ENCODE measurements at regions not wholly inside any gene's neighbourhood (a gene's known extent, or its start where the extent isn't known, plus 50 kb on each side); places are given as distances from the start of the nearest gene placed in this dataset.
"Not testable (repeated sequence)": the region's sequence is repeated elsewhere in the genome, so short reads cannot be mapped to it uniquely, and the experiment has no call there.

DNA sequence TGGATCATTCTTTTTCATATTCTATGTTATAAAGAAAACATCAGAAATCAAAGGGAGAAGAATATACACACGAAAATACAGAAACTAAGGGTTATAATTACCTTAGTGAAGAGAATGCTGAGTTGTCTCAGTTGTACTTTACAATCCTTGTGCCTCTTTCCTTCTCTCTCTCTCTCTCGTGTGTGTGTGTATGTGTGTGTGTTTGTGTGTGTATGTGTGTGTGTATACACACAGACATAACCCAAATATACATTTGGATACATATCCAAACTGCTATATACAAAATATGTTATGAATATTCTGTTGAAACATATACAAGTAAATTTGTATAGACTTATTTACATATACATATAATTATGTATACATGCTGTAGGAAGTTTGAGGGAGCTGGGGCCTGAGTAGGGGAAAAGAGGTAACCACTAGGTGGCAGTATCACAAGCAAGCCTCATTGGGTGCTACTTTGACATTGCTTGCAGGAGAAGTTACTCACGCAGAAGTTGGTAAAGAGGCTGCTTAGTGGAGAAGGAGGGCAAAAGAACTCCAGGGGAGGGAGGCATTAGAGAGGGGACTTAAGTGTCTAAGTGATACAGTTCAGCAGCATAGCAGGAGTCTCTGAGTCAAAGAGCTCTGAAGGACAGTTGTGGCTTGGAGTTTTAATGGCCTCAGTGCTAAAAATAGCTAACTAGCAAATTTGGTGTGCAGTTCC lies 465.1 kb upstream of the PCDH20 start:
- peak; percentile 7 for DNase-seq (ENCODE audit: low spot score)

GRCh38 chr13:61878565-61878964 lies 462.9 kb upstream of the PCDH20 start:
- DNase-seq (ENCODE audit: low spot score): not testable (repeated sequence)

GRCh38 chr13:61874970-61875579 lies 459.4 kb upstream of the PCDH20 start:
- DNase-seq (ENCODE audit: low spot score): no peak

DNA sequence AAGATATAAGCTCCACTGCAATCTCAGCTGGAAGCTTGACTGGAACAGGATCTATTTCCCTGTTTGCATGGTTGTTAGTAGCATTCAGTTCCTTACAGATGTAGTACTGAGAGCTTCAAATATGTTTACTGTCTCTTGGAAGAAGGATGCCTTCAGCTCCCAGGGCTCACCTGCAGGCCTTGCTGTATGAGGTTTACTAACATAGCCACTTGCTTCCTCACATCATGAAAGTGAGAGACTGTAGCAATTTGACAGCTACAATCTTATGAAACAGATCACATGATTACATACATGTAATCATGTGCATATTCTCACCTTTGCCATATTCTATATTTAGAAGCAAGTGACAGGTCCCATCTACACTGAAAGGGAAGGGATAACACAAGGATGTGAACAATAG lies 458.1 kb upstream of the PCDH20 start:
- no peak for DNase-seq (ENCODE audit: low spot score)

- DNase-seq (ENCODE audit: low spot score): no peak
Measured at GRCh38 chr13:61857198-61857597, 441.5 kb upstream of the PCDH20 start.

- DNase-seq (ENCODE audit: low spot score): no peak
Measured at GRCh38 chr13:61852116-61852619, 436.5 kb upstream of the PCDH20 start.

DNA sequence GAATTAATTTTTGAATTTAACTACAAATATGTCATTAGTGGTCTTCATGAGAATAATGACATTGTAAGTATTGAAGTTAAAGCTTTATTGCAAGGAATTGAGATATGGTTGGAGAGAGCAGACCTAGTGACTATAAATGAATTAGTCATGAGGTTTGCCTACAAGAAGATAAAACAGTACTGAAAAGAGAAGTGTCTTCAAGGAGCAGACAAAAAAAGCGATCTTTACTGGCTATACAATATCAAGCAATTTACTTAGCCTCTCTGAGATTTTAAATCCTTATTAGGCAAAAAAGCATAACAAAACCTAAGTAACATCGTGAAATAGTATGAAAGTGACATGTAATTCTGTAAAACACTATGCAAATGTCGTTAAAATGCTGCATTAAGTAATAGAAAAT lies 435.1 kb upstream of the PCDH20 start:
- no peak for DNase-seq (ENCODE audit: low spot score)

DNA sequence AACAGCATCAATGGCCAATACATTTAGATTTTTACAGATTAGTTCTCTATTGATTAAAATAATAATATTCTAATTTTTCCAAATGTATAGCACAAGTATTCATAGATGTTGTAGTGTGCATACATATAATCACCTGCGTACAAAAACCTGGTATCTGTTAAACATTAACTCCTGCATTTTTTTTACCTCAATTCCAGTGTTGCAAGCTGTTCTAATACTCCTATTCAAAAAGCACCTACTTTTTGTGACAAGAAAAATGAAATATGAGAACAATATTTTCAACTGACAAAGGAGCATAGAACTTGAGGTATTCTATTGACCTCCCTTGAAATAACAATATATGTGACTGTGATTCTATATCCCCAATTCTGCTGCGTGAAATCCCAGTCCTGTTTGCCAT lies 422.9 kb upstream of the PCDH20 start:
- DNase-seq (ENCODE audit: low spot score): no peak

DNA sequence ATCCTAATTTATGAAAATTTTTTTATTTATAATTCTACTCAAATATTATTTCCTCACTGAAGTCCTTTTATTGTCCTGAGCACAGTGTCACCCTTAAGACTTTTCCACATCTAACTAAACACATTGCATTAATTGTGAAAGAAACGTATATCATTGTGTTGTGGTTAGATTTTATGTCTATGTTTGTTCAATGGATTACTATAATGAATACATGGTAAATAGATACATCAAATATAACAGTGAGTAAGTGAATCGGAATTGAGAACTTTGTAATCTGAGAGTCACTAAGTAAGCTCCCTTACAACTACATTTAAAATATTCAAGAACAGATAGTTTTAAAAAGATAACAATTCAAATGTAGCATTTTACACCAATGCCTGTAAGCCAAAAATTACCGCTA lies 417.6 kb upstream of the PCDH20 start:
- no peak for DNase-seq (ENCODE audit: low spot score)

- DNase-seq (ENCODE audit: low spot score): no peak
Measured at GRCh38 chr13:61831026-61831425, 415.4 kb upstream of the PCDH20 start.

DNA sequence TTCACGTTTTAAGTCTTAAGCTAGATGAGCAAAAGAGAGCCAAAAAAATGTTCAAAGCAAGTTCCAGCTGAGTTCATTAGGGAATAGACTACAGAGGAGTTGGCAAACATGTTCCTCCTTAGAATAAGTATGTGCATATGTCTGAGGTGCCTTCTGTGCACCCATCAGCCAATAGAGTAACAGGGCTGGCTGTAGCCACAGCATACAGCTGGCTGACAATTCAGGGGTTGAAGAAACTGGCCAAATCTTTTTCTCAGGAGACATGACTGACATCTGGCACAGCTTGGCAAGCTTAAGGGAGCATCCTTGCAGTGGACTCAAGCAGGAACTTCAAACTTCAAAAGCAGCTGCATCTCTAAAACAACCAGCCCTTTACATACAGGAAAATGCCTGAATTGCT lies 414.8 kb upstream of the PCDH20 start:
- DNase-seq (ENCODE audit: low spot score): no peak

GRCh38 chr13:61824168-61824567 lies 408.5 kb upstream of the PCDH20 start:
- DNase-seq (ENCODE audit: low spot score): no peak

DNA sequence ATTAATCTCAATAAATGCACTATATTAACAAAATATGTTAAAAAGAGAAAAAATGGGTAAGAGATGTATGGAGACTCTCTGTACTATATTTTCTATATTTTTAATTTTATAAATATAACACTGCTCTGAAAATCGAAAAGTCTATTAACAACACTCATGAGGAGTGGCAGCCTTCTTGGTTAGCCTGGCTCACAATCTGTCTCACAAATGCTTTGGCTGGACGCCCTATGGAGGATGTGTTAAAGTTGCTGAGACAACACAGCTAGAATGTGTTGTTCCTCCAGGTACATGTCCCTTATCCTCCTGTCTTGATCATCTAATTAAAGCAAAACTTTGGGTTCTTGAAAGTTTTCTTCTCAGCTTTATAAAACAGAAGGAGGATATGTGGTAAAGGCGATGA lies 396.6 kb upstream of the PCDH20 start:
- DNase-seq (ENCODE audit: low spot score): no peak

DNA sequence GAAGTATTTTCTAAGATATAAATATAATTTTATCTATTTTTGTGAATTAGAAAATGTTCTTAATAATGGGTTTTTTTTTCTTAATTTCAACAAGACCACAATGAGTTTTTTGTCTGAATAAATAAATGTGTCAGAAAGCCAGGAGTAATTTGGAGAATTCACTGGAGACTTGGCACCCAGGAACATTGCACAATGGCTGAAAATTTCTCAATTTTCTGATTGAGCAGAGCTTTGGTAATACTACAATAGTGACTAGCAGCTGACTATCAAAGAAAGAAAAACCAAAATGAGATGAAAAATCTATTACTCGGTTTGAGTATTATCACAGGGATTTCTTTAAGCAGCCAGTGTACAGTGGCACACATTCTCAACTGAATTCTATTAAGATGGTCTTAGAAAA lies 394.4 kb upstream of the PCDH20 start:
- DNase-seq (ENCODE audit: low spot score): no peak

DNA sequence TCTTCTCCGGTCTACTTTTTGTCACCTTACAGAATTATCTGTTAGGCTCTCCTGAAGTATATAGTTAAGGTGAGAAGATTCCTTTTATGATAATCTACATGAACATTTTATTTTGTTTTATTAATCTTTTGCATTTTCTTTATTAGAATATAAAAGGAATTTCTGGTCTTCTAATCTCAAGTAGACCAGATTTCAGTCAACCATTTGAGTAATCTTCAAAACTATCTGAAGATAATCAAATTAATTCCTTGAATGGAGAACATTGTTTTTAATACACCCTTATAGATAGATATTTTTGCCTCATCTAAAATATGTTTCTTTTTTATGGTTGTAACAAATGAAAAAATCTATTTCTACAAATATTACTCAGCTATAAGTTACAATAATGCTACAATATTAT lies 381.7 kb upstream of the PCDH20 start:
- no peak for DNase-seq (ENCODE audit: low spot score)

DNA sequence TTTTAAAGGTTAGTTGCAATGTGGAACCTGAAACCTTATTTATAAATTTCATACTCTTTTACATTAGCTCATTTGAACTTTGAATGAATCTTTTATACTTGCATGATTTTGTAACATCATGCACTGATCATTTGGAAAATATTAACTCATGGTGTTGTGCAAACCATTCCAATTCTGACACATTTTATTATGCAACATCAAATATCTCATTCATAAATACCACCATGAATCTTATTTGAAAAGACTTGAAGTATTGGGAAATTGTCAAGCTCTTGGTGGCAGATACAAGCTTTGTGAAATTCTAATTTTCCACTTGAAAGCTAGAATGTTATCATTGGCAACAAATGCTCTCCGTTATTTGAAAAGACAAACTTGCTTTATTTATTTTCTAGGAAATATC lies 379.9 kb upstream of the PCDH20 start:
- DNase-seq (ENCODE audit: low spot score): no peak

DNA sequence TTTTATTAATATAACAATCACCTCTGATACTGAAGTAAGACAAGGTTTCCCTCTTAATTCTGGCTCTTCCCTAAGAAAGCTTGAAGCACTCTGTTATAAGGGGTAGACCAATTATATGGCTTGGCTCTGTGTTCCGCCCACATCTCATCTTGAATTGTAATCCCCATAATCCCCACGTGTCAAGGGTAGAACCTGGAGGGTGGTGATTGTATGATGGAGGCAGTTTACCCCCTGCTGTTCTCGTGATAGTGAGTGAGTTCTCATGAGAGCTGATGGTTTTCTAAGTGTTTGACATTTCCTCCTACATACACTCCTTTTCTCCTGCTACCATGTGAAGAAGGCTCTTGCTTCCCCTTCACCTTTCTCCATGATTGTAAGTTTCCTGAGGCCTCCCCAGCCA lies 363.8 kb upstream of the PCDH20 start:
- no peak for DNase-seq (ENCODE audit: low spot score)

DNA sequence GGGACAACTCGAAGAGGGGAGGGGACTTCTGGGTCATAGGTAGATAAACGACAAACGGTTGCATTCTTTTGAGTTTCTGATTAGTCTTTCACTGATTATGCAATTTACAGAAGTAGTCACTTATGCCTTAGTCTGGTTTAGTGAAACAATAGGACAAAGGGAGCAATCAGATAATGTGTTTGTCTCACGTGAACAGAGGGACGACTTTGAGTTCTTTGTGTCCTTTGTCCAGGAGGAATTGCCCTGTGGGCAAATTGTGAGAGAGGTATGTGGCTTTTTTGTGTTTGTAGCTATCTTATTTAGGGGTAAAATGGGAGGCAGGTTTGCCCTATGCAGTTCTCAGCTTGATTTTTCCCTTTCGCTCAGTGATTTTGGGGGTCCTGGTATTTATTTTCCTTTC lies 362.9 kb upstream of the PCDH20 start:
- no peak for DNase-seq (ENCODE audit: low spot score)

- no peak for DNase-seq (ENCODE audit: low spot score)
Measured at GRCh38 chr13:61777899-61778298, 362.2 kb upstream of the PCDH20 start.

- no peak for DNase-seq (ENCODE audit: low spot score)
Measured at GRCh38 chr13:61777271-61777670, 361.6 kb upstream of the PCDH20 start.

GRCh38 chr13:61774903-61775302 lies 359.3 kb upstream of the PCDH20 start:
- DNase-seq (ENCODE audit: low spot score): no peak

DNA sequence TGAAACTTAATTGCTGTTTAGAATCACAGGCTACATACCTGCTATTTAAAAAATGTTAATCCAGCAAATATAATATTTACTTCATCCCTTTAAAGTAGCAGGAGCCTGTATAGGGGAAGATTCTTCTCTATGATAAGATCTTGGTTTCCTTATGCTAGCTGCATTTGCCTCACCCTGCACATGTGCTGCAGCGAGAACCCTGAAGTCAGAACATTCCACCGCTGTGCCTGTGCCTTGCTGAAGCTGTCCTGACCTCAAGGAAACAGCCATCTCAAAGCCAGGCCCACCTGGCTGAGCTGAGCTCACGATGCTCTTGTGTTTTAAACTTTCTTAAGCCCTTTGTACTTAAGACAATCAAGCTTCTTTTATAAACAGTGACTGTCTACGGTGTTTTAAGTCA lies 355.0 kb upstream of the PCDH20 start:
- DNase-seq (ENCODE audit: low spot score): no peak

DNA sequence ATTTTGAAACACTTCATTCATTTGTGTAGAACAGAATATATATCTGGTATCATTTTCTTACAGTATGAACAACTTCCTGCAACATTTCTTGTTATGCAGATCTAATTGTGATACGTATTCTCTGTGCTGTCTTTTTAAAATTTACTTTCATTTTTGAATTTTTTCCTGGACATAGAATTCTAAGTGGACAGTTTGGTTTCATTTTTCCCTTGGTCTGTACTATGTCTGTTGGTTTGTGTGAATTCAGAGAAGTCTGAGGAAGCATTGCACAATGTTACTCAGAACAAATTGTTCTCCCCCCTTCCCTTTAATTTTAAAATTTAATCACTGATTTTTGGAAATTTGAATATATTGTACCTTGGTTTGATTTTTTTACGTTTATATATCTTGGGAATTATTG lies 352.5 kb upstream of the PCDH20 start:
- no peak for DNase-seq (ENCODE audit: low spot score)

DNA sequence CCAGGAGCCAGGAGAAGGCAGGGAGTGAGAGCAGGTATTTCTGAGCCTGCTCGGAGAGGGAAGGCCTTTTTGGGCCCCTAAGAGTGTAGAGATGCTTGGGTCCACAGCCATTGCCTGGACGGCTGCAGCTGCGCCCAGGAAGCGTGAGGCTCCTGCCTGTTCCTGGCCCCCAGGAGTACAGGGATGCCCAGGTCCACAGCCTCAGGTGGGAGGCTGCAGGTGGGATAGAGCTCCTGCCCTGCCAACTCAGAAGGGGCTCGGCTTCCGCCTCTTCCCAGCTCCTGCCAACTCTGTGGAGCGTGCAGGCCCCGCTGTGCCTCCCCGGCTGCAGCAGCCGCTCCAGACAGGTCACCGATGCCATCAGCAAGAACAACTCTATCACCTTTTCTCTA lies 351.0 kb upstream of the PCDH20 start:
- DNase-seq (ENCODE audit: low spot score): no peak

Measured in SW480 (cell line).